Dermis microvascular lymphatic vessel endothelial cell (primary cell): ENCODE measurements at regions not wholly inside any gene's neighbourhood (a gene's known extent, or its start where the extent isn't known, plus 50 kb on each side); places are given as distances from the start of the nearest gene placed in this dataset.

Experiments
- DNase-seq, 2 donors: peaks; one replicate each; pipeline versions ENCODE4 v3.0.0 to v3.0.0-alpha.2; 2010; ENCODE audit warnings: low read depth in 2 of 2

DNA sequence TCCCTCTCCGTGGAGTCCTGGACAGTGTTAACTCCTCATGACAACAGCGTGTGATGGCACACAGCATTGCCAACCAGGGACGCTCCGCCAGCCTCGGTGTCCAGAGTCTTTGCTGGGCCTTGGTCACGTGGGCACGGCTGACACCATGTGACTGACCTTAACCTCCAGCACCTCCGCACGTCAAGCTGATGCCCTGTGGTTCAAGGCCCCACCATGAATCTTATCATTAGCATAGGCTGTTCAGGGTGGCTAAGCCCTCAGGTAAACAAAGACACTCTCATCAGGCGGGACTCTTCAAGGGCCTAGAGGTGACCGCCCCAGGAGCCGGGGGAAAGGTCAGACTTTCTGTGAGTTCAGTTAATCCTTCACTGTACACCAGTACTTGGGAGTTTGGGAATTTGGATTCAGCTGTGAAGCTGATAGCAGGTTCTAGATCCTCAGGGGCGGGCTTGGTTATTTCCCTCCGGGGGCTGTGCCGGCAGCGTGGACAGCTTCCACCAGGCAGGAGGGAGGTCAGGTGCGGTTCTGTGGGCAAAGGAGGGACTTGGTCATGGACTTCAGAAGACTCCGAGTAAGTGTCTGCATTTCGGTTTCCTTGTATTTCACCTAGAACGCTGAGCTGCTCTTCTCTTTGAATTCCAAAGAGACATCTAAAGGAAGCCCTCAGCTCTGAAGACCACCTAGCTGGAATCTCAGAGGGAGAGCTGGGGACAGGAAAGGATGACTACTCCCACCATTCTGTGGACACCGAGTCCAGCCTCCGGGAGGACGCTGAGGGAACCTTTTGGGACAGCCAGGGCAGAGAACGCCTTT is 195.5 kb upstream of the CIBAR2 start:
- no peak for DNase-seq

DNA sequence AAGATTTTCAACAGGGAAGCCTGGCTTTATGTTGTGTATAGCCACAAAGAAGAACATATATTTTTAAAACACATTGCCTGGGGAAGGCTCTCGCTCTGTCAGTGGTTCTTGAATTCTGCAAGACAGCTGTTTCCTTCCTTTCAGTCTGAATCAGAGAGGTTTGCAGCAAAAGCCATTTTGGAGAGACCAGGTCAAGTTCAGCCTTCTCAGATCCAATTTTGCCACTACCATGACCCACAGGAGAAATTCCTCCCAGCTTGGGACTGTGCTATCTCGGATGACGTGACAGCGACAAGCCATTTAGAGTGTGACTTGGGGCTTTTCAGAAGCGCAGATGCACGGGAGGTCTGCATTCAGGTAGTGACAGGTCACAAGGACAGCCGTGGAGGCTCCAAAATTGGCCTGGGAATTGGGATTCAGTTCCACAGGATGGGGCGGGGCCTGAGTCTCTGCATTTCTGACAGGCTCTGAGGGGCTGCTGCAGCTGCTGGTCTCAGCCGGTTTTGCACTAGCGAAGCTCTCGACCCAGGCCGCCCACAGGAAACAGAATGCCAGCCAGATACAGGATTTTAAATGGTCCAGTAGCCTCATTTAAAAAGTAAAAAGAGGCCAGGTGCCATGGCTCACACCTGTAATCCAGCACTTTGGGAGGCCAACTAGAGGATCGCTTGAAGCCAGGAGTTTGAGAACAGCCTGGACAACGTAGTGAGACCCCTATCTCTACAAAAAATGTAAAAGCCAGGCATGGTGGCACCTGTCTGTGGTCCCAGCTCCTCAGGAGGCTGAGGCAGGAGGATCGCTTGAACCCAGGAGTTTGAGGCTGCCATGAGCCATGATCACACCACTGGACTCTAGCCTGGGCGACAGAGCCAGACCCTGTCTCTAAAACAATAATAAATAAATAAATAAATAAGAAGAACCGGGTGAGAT is 196.6 kb upstream of the CIBAR2 start:
- no peak for DNase-seq

DNA sequence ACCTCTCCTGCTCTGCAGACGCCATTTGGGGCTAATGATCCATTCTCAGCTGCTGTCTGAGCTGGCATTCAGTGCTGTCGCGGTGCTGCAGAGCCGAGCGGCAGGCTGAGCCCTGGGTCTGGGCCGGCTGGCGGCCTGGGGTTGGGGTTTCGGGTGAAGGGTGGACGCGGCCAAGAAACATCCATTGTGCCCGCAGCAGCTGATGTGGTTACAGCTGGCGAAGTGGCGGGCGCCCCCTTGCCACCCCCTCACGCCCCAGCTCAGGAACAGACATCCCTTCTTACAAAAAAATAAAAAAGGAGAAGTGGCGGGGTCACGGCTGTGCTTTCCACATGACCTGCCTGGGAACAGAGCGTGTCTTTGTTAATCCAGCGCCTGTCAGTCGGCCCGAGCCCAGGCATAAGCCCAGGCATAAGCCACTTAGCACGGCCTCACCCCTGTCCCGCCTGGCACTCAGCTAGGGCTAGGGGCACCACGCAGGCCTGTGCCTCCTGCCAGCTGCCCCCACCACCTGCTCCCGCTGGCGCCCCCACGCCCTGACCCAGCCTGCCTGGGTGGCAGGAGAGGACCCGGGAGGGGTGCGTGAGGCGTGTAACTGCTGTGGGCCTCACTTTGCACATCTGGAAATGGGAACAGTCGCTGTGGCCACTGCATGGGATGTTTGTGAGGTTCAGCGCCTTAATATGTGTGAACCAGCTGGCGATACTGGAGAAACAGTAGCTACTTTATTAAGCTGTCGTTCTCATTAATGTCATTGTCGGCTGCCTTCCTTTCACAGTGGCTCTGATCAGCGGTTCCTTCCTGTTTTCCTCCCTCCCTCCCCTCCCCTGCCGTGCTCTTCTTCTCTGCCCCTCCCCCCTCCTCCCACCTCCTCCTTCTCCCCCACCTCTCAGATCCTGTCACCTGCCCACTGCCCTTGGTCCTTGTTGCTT is 197.7 kb upstream of the CIBAR2 start:
- DNase-seq = no peak

DNA sequence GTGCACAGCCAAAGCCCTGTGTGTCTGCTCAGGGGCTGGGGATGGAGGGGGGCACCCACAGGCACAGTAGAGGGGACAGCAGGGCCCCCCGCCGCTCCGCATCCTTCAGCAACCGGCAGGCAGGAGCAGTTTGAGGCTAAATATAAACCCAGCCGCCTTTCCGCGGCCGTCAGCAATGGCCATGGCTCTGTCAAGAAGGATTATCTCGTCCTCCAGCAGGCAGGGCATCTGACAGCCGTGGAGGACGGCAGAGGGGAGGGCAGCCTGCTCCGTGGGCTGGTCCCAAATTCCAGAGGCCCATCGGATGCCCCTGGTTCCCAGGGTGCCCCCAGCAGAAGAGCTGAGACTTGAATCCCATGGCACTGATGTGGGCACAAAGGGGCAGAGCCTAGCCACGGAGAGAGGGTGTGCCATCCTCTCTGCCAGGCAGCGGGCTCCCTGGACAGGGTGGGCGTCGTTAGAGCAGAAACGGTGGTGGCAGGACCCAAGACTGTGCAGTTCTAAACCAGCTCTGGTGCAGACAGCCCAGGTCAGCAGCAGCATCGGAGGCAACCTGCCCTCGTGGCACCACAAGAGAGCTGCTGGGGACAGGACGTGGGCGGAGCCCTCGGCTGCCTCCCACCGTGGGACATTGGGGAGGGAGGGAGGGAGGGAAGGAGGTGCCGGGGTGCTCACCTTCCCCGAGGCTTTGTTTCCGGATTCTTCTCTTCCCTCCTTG is 198.8 kb upstream of the CIBAR2 start:
- DNase-seq = no peak

DNA sequence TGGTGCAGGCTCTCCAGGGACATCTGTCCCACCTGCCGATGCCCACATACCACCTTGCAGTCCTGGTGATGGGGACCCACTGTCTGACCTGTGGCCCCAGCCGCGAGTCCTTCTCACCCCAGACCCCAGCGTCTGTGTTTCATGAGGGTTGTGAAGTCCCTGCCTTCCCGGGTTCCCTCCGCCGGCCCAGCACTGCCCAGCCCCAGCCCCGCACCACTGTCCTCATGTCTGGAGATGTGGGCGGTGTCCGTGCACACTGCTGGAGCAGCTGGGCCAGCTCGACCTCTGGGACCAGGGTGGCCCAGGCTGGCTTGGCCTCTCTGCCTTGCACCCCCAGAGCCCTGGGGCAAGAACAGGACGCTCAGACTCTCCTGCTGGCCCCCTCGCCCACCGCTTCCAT is 199.5 kb upstream of the CIBAR2 start:
- DNase-seq = no peak

DNA sequence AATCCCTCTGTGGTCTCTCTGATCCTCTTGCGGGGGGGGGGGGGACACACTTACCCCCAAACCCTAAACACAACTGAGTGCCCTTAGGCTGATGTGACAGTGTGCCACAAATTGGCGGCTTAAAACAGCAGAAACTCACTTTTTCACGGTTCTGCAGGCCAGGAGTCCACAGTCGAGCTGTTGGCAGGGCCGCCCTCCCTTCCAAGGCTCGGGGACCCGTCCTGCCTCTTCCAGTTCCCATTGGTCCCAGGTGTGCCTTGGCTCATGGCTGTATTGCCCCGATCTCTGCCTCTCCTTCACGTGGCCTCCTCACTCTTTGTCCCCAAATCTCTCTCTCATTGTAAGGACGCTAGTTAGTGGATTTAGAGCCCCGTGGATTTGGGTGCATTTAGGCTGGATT is 199.9 kb upstream of the CIBAR2 start:
- DNase-seq = no peak

DNA sequence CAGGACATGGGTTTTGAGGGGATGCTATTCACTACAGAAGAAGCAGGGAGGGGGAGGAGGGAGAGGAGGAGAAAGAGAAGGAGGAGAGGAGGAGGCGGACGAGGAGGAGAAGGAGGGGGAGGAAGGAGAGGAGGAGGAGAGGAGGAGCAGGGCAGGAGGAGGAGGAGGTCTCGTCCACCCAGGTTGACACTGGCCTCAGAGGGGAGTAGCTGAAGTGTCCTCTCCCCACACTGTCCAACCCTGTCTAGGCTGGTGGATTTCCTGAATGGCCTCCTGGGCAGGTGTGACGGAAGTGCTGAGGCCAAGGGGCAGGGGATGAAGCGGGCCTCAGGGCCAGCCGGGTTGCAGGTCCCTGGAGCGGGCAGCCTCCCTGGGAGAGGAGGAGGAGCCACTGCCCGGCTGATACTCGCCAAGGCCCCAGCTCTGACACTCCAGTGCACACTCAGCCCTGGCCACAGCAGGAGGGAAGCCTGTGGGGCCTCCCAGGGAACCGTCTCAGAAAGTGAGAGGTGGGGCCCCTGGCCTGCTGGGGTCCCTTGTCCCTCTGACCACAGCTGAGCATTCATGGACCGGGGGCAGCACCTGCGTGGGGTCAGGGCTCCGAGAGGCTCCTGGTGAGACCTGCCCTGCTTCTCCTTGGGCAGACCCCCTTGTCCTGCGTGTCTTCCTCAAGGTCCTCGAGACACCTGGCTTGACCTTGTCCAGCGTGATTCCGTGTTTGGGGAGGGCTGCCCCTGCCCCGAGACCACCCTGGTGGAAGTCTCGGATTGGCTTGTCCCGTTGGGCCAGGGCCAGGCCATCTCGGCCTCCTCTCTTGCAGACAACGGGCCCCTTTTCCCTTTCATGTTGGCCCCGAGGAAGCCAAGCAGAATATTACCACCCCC is 200.6 kb upstream of the CIBAR2 start:
- no peak for DNase-seq

DNA sequence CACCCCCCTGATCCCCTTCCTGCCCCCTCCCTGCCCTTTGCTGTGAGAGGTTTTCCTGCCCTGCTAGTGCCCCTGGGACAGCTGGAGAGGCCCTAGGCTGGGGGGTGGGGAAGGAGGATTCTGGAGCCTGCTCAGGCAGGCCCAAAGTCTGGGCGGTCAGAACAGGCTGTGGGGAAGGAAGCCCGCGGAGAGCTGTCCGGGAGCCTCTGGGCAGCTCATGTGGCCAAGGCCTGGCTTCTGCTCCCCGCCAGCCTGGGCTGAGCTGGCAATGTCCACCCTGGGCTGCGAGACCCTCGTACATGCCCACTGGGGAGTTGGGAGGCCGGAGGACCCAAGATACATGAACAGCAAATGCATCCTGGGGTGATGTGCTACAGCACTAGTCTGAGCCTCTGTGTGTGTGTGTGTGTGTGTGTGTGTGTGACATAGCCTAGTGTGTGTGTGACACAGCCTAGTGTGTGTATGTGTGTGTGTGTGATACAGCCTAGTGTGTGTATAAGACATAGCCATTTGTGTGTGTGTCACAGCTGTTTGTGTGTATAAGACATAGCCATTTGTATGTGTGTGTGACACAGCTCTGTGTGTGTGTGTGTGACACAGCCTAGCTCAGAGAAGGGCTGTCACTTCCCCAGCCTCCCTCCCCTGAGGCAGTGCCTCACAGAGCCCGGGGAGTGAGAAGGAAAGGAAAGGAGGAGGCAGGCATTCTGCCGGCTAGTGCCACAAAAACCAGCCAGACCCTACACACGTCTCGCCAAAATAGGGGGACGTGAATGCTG is 201.4 kb upstream of the CIBAR2 start:
- DNase-seq = no peak

DNA sequence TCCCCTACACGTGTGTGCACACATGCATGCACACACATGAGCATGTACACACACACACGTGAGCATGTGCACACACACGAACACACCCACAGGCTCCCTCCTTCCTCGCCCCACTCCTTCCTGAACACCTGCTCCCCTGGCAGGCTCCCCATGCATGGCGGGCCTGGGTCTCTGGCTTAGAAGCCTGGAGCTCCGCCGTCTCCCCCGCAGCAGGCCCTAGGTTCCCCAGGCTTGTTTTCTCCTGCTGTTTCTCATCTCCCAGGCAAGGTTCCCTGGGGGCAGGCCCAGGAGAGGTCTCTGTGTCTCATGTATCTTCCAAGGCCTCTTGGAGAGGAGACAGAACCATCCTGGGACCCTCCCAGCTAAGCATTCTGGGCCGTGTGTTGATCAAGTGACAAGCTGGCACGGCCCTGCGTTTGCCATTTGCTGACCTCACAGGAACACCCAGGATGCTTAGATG is 202.3 kb upstream of the CIBAR2 start:
- no peak for DNase-seq

DNA sequence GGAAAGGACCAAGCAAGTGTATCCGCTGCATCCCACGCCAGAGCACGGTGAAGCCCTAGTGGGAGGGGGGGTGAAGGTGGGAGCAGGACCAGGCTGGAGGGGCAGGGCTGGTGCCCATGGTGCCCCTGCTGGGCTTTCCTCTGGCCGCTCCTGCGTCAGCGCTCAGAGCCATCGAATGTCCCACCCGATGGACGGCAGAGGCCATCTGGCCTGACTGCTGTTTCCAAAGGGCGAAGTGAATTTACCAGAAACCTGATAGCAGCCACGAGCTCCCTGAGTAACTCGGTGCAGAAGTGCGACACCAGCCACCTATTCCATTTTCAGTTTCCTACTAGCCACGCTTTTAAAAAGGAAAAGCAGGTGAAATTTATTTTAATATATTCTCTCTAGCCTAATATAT is 203.6 kb upstream of the CIBAR2 start:
- no peak for DNase-seq

DNA sequence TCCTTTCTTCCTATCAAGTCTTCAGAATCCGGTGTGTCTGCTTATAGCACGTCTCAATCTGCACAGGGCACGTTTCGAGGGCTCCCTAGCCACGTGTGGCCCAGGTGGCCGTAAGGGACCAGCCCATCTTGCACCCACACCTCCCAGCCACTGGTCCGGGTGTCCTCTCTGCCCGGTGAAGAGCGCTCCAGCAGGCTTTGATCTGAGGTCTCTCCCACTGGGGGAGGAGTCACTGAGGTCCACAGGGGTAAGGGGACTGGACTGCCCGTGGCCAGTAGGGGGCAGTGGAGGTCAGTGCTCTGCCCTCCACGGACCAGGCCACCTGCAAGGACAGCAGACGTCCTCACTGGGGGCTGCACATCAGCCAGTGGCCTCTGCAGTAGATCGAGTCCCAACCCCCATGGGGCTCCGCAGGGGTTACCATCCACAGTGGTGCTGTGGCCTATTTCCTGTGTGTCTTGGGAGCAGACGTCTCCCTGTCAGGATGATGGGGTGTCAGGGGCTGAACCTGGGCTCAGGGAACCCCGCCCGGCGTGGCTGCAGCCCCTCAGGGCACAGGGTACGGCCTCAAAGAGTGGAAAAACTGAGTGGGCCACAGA is 204.1 kb upstream of the CIBAR2 start:
- DNase-seq = peak; percentile 49 to 67

DNA sequence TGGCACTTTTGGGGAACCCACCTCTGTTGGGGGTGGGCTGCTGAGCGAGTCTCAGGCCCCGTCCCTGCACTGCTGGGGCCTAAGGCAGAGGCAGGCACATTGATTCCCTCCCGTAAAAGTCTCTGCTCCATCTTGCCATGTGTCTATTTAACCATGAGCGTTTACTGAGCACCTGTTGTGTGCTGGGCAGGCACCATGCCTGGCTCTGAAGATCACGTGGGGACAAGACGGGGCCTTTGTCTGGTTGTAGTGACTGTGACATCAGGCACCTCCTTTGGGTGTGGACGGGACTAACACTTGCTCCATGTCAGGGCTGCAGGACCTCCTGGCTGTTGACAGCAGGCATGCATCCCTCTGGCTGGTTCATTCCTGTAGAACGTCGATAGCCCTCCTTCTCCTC is 204.7 kb upstream of the CIBAR2 start:
- no peak for DNase-seq

DNA sequence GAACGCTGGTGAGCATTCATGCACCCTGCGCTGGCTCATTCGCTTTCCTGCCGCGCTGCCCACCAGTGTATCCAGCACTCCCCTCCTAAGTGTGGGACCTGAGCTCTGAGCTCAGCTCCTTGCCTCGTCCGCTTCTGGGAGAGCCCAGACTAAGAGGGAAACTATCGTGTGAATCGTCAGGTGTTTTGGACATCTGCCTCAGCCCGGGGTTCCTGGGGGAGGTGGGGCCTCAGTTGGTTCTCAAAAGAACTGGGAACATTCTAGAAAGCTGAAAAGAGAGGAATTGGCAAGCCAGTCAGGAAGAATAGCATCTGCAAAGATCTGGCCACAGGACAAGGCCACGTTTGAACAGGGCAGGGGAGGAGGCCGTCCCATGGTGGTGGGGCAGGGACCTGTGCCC is 205.4 kb upstream of the CIBAR2 start:
- DNase-seq = no peak

DNA sequence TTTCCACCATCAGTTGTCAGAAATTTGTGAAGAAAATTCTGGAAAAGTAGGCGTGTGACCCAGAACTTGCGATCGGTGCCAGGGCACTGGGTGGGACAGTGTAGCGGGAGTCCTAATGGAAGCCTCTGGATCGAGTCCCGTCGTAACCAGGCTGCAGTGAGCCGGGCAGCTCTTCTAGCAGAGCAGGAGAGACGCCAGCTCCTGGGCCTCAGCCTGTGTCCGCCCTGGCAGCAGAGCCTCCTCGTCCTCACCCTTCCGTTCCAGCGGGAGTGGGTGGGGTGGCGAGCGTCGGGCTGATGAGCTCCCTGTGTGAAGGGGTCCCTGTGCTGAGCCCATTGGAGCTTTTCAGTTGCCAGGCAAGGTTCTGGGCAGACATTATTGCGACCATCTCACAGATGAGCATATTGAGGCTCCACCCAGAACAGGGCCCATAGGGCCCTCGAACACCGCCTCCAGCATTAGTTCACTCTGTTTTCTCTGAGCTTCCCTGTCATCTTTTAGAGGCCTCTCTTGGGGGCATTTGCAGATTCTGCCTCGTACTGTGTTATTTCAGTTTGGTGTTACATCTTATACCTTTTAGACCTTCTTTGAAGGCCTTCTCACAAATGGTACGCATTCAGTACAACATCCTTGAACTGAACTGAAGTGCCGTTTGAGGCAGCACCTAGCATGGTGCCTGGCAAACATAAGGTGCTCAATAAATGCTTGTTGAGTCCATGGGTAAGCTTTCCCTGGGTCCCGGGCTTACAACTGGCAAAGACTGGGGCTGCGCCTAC is 207.1 kb upstream of the CIBAR2 start:
- no peak for DNase-seq

DNA sequence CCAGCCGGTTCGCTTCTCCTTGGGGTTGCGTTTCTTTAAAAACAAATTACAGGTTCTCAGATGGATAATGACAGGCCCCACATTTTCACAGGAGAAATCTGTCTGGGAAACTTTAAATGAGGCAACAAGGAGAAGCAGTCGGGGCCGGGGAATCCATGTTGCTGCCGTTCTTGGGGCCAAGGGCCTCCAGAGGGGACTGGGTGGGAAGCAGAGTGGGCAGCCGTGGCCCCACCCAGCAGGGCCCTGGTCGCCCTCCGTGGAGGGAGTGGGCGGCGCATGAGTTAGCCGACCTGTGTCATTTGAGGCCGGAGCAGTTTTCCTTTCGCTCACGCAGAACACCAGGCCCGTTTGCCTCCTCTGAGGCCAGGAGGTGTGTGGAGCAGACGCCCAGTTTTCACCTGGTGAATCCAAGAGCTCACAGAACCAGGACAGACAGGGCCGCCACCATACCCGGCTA is 207.7 kb upstream of the CIBAR2 start:
- no peak for DNase-seq

DNA sequence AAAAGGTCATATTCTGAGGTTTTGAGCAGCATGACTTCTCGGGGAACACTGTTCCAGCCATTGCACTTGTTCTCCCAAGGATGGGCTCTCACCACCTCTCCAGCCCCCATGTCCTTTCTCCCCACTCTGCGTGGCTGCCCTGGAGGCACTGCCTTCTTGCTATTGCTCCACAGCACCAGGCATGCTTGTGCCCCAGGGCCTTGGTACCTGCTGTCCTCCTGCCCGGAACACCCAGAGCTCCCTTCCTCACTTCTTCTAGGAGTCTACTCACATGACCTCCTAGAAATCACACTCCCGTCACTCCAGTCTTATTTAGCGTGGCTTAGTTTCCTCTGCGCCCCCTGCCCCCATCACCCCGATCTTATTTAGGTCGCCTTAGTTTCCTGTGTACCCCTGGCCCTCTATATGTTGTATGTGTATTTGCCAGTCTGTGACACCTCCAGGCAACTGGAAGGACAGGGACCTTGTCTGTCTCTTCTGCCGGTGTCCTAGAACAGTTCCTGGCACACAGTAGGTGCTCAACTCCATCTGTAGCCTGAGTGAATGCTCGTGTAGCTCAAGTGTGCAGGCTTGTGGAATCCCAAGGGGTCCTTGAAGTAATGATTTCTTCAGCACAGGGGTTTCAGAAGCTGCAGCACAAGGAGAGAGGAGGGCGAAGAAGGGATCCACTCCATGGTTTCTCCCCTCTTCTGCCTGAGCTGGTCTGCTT is 208.6 kb upstream of the CIBAR2 start:
- DNase-seq = no peak
